HG03469 (cell line): ENCODE measurements at regions not wholly inside any gene's neighbourhood (a gene's known extent, or its start where the extent isn't known, plus 50 kb on each side); places are given as distances from the start of the nearest gene placed in this dataset.

ENCODE experiments used
- ATAC-seq: cut with Tn5 transposase; IDR thresholded peaks from one replicate; pipeline ENCODE4 v1.9.1; 2021; ENCODE audit warnings: mild to moderate bottlenecking, moderate library complexity, moderate number of reproducible peaks; ENCODE audit not compliant: unreplicated experiment

DNA sequence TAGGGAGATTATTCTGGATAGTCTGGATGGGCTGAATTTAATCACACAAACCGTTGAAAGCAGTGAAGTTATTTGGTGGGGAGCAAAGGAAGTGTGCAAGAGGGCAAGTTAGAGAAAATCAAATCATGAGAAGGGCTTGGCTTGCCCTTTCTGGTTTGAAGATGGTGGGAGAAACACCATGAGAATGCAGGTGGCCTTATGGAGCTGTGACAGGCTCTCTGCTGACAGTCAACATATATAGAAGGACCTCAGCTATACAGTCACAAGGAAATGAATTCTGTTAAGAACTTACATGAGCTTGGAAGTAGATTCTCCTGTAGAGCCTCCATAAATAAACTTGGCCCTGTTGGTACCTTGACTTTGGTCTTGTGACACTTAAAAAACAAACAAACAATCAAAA, 72.3 kb downstream of the GMNC start:
- ATAC-seq = no peak

DNA sequence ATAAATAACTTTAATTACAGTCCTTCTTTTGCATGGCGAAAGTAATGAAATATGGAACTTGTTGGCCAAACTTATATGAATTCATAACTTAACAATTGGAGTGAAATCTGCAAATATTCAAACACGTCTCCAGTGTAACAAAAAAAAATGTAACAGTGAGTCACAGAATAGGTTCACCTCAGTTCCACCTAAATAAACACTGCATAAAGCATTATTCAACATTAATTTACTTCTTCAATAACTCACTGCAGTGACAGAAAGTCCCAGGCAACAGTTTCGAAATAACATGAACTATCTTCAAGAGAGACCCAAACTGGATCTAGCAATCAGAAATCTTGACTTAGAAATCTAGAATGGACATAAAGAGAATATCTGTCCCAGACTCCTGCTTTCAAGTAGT, 75.6 kb downstream of the GMNC start:
- ATAC-seq = no peak

DNA sequence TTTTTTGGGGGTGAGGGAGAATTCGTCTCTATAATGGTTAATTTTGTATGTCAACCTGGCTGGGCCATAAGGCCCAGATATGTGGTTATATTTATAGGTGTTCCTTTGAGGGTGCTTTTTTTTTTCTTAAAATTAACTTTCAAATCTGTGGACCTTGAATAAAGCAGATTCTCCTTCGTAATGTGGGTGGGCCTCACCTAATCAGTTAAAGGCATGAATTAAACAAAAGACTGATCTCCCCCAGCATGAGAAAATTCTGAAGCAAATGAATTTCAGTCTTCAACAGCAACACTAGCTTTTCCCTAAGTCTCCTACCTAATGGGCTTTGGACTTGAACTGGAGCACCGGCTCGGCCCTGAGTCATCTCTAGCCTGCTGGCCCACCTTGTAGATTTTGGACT, 77.4 kb downstream of the GMNC start:
- no peak for ATAC-seq

DNA sequence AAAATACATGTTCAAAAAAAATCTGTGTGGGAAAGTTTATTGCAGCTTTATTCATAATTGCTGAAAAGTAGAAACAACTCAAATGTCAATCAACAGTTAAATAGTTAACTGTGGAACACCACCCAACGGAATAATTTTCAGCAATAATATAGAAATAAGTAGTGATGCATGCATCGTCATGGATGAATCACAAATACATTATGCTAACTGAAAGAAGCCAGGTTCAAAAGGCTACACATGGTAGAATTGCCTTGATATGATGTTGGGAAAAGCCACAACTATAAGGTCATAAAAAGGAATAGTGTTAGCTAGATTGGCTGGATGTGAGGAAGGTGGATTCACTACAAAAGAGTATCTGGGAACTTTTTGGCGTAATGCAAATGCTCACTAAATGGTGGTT, 82.0 kb downstream of the GMNC start:
- ATAC-seq = no peak

DNA sequence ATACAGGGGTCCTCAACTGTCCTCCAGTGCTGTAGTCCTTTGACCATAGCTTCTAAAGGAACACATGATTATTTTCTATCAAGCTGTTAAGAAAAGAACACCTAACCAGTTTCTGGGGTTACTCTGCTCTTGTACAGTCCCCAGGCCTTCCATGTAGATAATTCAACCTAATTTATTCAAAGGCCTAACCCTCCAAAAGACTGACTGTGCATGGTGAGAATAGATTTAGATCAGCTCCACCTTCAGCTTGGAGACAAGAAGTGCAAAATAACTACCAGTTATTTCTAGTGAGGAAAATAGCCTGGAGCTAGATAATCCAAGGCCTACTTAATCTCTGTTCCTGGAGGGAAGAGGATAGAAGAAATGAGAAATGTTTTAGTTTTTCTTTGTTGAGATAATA, 87.9 kb downstream of the GMNC start:
- no peak for ATAC-seq

DNA sequence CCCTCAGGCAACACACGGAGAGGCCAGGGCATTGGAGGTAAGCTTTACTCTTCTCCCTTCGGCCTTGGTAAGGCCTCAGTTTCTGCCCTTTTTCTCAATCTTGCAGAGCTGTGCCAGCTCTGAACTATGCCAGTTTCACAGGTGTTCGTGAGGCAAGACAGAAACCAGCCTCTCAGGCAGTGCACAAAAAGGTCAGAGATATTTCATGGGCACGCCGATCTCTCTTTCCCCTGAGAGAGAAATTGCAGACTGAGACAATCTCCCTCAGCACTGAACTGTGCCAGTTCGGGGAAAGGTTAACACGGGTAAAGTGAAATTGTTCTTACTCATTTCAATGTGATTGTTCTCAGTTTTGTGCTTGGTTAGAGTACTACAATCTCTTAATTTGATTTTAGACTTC, 88.5 kb downstream of the GMNC start:
- ATAC-seq = no peak

DNA sequence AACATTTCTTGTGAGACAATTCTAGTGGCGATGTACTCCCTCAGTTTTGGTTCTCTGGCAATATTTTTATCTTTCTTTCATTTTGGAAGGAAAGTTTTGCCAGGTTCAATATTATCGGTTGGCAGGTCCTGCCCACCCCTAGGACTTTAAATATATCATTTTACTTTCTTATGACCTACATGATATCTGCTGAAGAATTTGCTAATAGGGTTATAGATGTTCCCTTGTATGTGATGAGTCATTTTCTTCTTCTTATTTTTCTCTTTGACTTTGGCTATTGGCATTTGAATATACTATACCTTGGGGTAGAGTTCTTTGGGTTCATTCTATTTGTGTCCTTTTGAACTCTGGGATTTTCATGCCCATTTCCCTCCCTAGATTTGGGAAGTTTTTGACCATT, 89.7 kb downstream of the GMNC start:
- no peak for ATAC-seq

DNA sequence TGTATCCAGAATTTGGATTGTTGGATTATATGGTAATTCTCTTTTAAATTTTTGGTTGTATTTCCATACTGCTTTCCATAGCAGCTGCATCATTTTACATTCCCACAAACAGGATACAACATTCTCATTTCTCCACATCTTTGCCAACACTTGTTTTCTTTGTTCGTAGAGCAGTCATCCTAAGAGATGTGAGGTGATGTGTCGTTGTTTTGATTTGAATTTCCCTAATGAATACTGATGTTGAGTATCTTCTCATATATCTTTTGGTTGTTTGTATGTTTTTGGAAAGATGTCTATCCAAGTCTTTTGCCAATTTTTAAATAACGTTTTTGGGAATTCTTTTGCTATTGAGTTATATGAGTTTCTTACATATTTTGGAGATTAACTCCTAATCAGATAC, 93.6 kb downstream of the GMNC start:
- no peak for ATAC-seq

DNA sequence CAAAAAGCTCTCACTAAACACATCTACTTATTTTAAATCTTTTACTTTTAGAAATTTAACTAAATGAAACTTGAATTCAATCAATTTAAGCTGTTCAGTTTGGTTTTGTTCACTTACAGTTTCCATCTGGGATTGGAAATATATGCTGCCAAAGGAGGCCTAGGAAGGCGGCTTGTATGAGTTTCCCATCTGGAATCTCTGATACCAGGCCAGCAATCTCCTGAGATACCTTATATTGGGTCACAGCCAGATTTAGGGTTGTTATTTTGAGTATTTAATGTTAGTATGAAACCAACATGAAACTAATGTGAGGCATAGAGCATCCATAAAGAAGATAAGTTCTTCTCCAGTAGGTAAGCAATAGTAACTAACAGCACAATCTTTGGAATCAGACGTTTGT, 94.6 kb downstream of the GMNC start:
- no peak for ATAC-seq

DNA sequence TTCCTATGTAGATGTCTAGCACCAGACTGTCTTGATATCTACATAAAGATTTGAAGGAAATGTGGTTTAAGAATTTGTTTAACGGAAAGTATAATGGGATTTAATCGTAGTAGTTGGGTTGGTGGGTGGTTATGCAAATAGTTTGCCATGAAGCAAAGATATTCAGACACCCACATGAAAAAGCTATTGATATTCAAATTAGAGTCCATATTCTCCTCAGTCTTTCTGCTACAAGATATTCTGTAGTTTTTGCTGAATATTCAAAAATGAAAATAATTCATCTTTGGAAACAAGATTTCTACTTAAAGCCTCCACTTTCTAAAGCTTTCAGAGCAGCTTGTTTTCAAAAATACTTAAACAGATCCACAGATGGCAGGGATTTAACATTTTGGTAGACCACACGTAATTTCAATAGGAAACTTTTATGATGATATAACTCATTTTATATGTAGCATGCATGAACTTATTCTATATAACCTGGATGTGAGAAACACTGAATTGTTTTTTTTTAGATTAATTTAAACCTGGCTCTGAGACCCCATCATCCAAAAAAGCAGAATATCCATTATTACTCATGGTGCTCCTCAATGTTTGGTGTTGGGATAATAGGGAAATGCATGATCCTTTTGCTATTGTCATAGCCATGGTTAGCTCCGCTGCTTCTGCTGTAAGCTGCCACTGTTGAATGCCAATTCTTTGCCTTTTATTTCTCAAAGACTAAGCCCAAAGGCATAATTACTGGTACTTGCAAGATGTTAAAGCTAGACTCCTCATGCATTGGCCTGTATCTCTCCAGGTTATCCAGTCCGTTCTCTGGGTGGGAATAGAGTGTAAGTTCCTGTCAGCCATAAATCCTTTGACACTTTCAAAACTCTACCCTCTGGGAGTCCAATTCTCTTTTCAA, 98.0 kb downstream of the GMNC start:
- ATAC-seq = no peak

DNA sequence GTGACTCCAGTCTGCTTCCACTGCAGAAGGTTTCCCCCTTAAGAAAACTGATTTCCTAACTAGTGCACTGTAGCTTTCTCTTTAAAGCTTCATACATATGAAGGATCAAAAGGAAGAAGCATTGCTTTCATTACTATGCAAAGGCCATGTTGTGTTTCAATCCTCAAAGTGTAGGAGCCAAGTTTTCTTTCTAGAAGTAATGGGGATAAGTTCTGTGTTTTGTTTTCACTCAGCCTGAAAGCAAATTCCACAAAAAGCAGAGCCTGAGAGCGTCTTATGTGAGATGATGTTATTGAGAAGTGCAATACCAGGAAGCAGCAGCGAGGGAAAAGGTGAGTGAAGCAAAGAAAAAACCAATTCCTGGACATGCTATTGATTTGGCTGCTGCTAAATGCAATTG, 99.7 kb downstream of the GMNC start:
- ATAC-seq = no peak

DNA sequence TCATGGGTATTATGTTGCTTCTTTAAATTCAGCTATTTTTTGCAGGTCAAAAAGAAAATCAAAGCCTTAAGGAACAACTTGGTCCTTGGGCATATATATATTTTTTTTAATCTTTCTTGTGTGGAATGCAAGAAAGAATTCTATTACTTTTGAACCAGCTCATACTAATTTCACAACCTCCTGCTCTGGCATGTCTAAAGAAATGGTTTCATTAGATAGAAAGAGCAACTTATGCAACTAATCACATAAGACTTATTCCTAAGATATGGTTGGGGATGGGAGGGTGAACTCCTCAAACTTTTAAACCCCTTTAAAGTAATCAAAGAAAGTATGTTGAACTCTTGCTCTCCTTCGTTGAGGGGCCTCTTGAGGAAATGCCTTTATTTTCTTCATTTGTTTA, 114.9 kb downstream of the GMNC start:
- ATAC-seq = no peak

DNA sequence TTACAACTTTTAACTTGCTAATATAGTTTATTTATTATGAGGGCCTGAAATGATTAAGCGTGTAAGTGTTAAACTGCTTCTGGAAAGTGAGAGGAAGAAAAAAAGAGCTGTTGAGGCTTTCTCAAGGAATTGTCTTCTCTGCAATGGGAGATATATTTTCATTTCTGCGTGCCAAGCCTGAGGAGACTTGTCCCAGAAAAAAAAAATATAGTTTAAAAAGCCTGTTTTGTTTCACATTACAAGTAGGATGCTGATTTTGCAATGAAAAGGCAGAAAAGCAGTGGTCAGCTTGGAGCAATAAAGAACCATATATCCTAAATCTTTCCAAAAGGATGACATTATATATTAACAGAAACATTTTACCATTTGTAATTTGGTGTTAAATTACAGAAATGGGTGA, 115.5 kb downstream of the GMNC start:
- no peak for ATAC-seq

DNA sequence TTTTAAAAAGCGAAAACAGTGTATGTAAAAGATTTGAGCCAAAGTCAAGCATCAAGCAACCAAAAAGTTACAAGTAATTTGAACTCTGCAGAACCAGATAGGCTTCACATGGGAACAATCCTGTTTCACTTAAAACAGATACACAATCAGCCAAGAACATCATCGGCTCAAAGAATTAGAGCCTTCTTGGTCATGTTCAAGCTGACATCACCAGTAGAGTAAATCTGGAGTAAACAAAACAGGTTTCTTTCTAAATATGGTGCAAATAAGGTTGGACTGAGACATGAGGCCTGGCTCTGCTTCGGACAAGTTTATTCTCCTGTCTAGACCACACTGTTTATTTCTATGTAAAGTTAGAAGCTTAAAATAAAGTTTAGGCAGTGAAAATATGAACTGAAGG, 116.0 kb downstream of the GMNC start:
- no peak for ATAC-seq

DNA sequence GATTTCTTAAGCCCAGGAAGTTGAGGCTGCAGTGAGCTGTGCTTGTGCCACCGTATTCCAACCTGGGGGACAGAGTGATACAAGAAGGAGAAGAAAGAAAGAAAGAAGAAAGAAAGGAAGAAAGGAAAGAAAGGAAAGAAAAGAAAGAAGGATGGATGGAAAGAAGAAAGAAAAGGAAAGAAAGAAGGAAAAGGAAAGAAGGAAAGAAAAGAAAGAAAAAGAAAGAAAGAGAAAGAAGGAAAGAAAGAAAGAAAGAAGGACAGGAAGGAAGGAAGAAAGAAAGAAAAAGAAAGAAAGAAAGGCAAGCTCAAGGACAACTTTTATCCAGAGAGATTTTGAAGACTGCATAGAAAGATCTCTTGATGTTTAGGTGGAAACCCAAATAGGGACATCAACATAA, 120.7 kb downstream of the GMNC start:
- no peak for ATAC-seq

DNA sequence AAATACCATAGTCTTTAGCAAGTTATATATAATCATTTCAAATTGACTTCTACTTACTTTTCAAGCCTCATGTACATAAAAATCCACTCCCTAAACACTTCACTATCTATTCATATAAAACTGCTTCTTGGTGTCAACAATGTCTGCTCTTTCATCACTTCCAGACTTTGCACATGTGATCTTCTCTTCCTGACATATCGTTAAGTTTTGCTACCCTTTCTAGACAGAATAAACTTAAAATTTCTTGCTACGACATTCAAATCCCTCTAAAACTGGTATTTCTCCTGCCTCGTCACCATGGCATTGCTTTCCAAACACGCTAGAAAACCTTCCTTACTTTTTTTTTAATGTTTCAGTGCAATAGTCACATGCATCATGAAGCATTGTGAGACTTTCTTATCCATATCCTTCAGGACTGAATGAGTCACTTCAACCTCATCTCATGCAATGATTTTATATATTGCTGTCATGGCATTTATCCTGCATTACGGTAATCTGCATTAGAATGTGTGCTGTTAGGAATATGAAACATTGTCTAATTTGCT, 122.8 kb downstream of the GMNC start:
- ATAC-seq = no peak

DNA sequence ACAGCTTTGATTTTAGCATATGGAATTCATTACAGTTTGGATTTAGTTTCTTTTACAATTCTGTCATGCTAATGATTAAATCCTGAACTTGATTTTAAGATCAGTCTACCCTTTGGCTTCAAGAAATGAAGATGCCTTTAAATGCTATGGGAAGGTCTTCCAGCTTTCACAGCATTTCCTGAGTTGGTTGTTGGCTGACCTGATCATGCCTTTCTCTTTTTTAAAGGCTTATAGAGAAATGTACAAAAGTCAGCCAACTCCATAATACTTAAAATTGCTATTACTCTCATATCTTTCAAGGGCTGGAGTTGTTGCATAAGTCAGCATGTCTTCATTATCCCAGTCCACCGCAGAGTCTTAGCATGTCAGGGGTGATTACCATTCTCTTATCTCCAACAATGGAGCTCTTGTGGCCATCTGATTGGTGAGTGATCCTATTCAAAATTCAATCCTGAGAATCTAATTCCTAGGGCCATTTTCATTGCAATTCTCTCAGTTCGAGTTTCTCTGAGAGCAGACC, 123.8 kb downstream of the GMNC start:
- ATAC-seq = no peak

DNA sequence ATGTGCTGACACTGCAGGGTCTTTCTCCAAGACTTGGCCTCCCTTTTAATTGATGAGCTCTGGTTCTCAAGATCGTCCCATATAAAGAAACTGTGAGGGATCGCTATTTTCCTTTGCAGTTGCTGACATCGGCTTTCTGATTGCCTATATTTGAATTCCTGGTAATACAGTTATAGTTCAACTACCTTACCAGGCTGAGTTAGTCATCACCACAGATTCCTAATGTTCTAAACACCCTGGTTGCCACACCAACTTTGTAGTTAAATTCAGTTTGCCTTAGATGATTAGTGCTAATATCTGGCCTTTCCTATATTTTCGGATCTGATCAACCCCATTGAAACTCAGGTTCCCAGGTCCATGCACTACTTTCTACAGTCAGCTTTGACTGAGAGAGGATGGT, 125.0 kb downstream of the GMNC start:
- no peak for ATAC-seq

DNA sequence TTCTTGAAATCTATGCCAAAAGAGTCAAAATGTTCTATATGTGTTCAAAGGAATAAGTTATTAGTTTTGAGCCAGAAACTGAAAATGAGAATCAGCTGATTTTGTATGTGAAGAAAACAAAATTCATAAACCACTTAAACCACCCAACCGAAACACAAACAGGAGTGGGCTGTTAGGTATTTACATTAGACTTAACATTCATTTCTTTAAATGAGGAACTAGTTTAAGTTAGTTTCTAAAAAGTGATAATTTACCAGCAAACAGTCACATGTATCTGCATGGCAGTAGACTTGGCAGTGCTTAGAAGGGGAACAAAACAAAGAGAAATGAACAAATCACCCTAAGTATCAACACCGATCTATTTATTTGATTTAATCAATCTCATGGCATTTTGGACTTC, 128.0 kb downstream of the GMNC start:
- no peak for ATAC-seq

DNA sequence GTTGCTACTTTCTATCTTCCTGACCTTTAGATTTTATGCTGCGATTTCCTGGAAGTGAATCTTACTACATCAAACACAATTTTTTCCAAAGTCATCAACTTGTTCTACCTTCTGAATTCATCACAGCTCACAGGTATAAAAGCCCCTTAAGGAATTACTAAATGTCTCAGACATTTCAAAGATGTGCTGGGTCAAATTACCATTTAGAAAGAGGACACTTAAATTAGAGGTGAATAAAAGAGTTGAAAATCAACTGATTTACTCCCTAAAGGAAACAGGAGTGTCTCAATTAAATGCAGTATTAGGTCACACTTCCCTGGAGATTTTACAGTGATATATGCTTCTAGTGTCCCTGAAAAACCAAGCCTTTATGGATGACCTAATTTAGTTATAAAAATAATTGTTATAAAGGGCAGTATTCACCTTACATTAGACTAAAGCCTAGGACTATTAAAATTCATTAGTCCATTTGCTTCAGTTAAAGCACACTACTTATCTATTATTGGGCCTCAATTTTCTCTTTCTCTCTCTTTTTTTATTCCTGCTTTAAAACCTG, 128.8 kb downstream of the GMNC start:
- ATAC-seq = no peak

DNA sequence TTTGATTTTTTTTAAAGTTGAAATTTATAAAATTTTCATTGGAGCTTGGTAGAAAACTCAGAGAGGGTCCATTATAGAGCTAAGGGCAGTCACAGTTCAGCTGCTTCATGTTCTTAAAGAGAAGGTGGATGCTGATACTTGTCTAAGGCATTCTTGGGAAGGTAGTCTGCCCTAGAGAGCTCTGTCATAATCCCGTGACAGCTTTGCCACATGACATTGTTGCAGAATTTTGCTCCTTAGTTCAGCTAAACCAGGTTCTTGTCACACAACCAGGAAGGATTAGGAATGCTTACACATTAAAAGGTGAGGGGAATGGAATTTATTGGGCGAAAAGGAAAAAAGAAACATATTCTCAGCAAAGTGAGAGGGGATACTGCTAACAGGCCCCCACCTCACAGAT, 130.9 kb downstream of the GMNC start:
- no peak for ATAC-seq

DNA sequence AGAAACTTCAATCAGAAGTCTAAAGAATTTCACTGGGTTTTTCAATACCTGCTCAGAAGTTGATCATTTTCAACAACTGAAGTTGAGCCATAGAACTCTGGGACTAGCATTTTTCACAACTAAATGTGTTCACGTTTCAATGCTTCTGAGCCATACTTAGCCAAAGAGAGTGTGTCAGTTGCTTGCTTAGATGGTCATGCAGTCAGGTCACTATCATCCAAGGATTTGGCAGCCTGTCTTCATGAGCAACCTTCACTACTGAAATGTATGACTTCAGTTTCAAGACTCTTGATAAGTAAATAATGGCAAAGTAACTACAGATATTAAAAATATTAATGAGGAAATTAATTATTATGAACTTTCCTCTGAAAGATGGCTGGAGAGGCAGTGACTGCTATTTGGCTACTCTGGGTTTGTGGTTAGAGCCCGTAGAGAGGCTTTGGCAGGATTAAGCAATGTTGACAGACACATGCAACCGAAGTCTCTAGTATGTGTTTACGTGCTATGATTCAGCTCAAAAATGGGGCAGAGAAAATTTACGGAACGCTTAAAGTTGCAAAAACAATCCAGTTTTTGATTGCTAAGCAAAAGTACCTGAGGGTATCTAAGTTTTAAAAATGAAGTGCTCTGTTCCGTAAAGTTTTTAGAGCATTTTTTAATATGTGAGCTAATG, 133.8 kb downstream of the GMNC start:
- ATAC-seq = no peak
